GM18498 (cell line): ENCODE measurements at regions not wholly inside any gene's neighbourhood (a gene's known extent, or its start where the extent isn't known, plus 50 kb on each side); places are given as distances from the start of the nearest gene placed in this dataset.

Source experiments
- ATAC-seq: cut with Tn5 transposase; IDR thresholded peaks from one replicate; pipeline ENCODE4 v1.9.1; 2021; ENCODE audit warnings: mild to moderate bottlenecking, moderate library complexity; ENCODE audit not compliant: unreplicated experiment

DNA sequence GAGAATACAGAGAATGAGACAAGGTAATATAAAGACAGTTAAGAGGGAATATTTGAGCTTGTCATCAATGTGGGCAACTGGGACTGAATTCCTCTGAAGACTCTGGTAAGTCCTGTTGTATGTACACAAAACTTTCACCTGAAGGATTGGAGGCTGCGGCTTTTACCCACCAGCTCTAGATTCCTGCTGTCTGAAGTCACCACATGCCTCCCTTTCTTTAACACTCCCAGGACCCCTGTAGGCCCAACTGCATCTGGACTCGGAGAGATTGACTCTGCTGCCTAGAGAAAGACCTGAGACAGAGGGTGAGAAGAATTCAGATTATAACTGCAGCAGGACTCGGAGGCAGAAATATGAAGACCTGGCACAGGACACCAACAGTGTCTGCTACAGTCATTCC lies 1048.0 kb downstream of the PDHA2 start:
- no peak for ATAC-seq

DNA sequence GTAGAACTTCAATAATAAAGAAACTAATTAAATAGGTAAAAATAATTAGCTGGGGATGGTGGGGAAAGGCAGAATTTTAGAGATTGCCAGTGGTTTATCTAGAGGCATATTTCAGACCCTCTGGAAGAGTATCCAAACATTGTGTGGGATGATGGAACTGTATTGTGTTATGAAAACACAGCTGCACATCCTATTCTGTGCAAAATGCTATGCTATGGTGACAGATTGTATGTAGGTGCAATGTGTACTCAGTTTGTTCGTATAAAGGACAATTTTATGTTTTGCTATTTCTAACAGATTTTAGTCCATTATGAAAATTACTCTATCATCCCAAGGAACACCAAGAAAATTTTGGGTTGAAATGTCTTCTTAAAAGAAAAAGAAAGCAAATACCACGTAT lies 1054.7 kb downstream of the PDHA2 start:
- ATAC-seq = no peak

DNA sequence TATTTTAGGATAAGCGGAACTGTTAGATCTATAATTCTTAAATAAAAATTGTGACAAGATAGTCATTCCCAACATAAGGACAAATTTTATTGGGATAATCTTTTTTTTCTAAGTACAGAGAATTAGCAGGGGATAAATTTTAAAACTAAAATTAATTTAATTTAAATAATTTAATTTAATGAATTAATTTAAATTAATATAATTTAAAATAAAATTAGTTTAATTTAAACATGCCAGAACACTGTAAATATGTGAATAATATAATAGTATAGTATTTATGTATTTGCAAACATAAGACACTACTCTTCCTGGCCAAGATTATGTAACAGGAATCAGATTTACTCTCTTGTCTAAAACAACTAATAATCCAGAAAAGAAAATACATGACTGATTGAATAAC lies 1055.9 kb downstream of the PDHA2 start:
- no peak for ATAC-seq

DNA sequence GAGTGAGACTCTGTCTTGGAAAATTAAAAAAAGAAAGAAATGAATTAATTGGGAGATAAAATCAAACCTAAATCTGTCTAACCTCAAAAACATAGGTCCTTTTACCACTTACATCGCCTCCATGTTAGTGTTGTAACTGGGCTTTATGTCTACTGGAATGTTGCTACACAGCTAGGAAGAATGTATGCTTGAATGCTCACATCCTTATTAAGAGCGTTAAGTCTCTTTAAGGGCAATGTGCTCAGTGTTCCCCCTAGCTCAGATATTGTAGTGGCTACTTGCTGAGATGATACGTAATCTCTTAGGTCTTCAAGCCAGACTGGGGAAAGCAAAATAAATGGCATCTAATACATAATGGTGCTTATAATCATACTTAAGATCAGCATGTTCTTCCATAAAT lies 1072.8 kb downstream of the PDHA2 start:
- ATAC-seq = no peak

DNA sequence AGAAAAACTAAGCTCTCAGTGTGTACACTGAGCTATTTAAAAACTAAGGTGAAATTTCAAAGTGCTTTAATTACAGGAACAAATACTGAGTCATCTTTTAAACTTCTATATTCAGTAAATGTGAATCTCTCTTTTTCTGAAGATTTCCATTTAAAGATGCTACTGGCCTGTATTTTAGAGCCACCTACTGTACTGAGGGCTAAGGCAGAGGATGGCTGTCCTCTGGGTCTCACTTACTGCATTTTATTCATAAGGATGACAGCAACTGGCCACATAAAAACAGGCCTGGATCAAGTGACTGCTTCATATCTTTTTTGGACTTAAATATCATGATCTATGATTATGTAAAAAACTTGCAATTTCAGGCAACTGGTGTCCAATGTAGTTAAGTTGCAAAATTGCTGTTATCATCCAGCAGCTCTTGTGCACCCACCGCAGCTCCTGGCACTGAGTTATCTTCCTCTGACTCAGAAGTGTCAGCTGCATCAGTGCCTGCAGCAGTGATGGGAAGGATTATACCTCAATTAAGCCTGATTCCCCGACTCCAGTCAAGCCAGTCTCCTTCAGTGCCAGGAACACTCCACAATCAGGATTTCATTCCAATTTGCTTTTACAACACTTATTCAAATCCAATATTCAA lies 1073.7 kb downstream of the PDHA2 start:
- no peak for ATAC-seq

DNA sequence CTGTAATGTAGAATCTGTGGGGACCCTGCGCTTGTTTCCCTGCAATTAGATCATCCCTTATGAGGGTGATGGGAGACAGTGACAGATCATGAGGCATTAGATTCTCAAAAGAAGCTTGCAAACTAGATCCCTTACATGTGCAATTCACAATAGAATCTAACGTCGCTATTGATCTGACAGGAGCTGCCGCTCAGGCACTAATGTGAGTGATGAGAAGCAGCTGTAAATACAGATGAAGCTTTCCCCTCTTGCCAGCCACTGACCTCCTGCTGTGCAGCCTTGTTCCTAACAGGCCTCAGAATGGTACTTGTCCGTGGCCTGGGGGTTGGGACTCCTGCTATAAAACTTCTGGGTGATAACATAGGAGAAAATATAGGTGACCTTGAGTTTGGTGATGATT lies 1076.8 kb downstream of the PDHA2 start:
- no peak for ATAC-seq

DNA sequence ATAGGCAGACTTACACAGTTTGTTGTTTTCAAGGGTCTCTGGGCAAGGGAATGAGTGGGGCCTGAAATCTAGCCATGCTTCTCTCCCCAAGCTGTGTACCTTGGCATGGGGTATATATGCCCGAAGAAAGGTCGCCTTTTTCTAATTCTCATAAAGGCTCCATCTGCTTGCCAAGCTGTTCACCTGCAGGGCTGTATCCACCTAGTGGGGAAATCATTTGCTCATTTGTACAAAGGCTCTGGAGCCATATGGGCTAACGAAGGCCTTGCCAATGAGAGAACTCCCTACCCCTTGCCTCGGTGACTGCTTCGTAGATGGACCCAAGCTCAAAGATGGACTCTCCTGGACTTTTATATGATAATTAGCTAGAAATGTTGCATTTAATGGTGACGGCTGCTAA lies 1097.0 kb downstream of the PDHA2 start:
- ATAC-seq = no peak

DNA sequence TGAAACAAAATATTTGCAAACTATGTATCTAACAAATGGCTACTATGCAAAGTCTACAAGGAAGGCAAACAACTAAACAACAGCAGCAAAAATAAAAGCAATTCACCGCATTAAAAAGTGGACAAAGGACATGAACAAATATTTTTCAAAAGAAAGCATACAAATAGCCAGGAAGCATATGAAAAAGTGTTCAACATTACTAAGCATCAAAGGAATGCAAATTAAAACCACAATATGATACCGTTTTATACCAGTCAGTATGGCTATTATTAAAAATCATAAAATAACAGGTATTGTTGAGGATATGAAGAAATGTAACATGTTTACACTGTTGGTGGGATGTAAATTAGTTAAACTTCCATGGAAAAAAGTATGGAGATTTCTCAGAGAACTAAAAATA lies 1106.7 kb downstream of the PDHA2 start:
- ATAC-seq = no peak

DNA sequence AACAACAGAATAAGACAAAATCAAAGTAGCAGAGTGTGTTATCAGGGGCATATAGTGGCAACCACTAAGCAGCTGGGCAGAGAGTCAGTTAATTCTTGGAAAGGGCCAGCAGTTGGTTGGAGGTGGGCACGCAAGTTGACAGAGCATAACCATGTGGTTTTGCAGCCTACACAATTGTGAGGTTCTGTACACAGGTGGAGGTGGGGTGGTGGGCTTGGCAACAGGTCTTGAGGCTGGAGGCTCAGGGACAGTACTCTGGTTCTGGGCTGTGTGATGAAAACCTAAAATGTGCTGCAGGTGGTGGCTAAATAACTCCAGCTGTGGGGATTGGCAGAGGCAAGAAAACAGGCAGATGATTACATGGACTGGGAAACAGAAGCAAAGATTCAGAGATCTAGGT lies 1112.7 kb downstream of the PDHA2 start:
- ATAC-seq = no peak

DNA sequence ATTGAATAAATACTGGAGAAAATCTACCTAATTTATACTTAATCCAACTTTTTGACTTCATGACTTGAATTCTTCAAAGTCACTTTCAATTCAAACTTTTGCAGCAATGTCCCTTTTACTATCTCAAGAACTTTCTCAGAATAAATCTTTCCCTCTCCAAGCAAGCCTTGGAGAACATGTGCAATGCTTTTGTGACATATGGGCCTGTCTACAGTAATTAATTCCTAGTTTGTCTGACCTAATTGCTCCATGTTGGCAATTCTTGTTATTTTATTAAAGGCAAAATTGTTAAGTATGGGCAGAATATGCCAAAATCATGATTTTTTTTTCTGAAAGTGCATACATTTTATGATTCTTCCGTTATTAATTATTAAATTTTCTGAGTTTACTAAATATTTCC lies 1115.3 kb downstream of the PDHA2 start:
- no peak for ATAC-seq

DNA sequence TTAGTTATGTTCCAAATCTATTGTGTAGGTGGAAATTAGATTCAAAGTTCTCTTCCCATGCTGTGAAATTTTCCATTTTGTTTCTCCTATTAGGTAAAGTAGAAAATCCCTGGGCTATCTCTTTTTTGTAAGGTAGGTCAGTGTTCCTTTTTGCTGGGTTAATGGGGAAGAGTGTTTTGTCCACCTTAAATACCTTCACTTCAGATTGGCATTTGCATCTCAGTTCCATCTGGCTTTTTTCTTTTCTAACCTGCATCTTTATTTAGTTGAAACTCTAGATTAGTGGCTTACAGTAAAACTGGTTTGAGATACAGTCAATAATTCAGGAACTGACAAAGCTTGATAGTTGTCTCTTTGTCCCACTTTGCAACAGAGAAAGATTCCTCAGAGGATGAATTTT lies 1115.8 kb downstream of the PDHA2 start:
- ATAC-seq = no peak

DNA sequence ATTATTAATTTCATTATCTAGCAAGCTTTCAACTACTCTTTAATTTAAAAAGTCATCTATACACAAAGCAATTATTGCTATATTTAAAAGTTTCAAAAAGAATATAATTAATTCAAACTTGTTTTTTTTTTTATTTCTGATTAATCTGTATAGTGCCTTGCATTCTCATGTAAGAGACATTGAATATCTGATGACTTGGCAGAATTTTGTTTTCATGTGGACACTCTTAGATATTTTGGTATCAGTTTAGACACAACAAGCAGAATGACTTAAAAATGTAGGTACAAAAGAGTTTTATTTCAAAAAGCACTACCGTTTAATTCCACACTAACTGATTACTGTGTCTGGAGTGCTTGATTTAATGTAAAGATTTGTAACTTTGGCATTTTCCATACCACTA lies 1129.6 kb downstream of the PDHA2 start:
- no peak for ATAC-seq

DNA sequence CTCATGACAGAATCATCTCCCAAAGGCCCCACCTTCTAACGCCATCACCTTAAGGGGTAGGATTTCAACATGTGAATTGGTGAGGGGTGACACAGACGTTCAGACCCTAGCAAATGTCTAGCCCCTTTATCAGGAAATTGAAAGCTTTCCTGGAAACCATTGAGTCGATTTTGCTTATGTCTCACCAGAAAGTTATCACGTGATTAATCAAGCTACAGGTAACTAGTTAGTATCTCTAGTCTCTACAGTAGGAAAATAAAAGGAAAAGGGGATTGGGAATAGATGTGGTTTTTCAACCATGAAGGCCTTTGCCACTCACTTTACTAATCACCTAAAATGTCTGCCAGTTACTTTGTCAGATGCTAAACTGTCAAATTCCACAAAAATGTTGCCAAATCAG lies 1133.0 kb downstream of the PDHA2 start:
- ATAC-seq = no peak

DNA sequence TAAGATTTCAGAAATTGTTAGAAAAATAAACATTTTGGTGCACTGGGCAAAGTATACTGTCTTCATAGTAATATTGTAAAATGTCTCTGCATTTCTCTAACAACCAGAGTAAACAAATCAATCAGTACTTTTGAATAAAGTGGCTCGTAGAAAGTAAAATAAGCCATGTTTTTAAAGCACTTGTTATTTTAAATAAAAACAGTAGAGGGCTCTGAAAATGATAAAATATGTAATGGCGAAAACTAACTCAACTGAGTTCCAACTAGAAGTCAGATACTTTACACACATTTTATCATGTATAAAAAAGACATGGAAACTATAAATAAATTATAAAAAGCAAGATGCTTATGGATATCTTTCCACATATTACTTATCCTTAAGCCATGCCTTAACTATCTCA lies 1134.4 kb downstream of the PDHA2 start:
- no peak for ATAC-seq

DNA sequence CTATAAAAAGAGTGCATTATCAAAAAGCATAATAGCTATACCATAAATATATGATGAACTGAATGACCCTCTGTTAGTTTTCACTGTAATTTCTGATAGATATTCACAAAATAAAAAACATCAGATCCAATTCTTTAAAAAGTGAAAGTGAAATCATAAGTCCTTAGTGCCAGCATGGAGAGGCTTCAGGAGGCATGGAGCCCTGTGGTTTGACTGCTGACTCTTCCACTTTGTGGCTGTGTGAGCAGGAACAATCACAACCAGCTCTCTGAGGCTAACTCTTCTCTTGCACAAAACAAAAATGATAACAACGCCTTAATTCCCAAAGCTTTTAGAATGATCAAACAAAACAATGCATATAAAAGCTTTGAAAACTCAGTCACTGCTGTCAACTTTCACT lies 1143.9 kb downstream of the PDHA2 start:
- ATAC-seq = no peak

DNA sequence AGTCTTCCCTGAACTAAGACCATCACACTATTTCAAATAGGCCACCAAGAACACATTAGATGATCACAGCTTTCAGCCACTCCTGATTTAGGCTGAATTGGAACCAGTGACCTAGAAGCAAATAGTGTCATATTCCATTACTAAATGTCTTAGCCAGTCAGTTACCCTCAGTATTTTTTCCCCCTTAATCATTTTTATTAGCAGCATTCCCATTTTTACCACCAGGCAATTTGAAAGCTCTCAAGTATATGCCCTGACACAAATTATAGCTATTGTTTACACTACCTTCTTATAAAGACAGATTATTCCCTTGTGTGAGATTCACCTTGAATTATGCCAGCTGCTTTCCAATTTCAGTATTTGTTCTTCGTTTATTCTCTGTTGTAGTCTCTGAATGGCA lies 1146.9 kb downstream of the PDHA2 start:
- no peak for ATAC-seq

DNA sequence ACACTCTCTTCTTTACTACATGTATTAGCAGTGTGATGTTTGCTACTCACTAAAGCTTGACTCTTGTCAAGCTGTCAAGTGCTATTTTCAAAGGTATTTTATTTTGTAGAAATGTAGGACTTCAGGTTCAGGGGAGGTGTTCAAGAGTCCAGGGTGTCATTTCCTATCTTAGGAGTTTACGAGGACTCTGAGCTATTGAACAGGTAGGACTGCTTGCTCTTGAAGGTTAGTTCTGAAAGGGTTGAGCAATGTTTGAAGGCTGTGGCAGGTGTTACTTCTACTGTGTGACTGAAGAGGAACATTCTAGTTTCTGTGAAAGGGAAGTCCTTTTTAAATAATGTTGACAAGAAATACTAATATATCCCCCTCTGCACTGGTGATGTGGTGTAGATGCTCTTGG lies 1151.2 kb downstream of the PDHA2 start:
- no peak for ATAC-seq

DNA sequence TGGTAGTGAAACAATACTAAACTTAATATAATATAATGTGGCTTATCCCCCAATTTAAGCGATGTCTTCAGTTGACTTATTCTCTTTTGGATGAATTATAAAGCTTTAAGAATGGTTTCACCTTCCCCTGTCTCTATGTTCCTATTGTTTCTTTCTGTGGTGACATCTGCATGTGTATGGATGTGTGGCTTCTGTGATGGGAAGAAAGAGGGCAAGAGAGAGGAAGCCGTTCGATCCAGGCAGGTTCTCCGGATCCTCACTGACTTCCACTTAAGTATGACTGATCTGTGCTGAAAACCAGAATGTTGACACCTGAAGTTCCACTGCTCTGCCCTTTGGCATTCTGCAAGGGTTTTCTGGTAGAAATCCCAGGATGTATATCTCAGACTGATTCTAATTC lies 1150.8 kb downstream of the STPG2 start:
- no peak for ATAC-seq

DNA sequence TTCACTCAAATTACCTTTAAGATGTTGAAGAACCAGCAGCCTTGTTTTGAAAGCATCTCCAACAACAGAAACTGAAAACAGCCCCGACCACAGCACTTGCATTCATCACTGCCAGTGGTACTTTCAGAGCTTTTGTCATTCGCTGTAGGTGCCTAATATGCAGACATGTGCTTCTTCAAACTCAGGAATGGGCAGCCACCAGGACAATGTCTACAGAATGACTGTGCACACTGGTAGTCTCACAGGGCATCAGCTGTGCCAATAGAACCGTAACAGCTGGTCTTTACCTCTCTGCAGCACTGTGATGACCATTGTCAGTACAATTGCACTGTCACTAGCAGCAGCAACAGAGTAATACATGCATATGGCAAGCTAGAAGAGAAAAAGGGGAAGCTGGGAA lies 1149.7 kb downstream of the STPG2 start:
- no peak for ATAC-seq

DNA sequence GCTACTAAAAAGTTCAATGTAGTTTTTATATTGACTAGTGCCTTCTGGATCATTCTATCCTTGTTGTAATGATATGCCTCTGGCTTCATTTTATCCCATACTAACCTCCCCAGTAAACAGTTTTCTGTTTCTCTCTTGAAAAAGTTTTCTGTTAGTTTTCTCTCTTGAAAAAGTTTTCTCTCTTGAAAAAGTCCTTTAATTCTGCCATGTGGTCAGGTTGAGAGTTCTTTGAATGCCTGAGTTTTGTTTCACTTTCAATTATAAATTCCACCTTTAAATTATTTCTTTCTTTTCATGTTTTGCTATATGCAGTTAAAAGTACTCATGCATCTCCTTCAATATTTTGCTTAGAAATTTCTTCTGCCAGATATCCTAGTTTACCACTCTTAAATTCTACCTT lies 1139.6 kb downstream of the STPG2 start:
- ATAC-seq = no peak

DNA sequence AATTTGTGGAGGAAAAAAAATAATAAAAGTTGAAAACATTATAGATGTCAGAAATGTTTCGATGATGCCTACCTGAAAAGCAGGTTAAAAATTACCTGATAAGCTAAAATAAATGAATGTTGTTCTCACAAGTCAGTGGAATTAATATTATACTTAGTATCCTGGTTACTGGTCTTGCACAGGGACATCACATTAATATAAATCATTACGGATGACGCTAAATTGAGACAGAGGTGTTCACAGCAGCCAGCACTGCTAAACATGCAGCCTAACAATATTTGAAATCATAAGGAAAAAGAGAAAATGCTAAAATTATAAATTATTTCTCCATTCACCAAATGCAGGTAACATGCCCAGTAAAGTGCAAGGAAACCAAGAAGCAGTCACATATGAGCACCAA lies 1130.0 kb downstream of the STPG2 start:
- ATAC-seq = no peak

DNA sequence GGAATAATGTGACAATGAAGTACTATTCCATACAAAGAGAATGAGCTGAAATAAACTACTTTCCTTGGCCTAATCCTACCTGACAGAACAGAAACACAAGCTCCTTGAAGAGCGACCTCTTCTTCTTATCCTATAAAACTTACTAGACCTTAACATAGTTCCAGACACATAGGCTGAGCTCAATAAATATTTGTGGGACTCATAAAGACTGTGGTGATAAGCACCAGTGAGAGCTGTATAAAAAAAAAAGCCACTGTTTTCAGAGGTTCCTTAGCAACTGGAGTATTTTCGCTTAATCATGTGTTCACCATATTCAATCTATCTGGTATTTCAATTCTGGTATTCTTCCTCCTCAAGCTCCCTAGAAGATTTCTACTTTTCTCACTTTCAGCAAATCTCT lies 1129.6 kb downstream of the STPG2 start:
- ATAC-seq = no peak

DNA sequence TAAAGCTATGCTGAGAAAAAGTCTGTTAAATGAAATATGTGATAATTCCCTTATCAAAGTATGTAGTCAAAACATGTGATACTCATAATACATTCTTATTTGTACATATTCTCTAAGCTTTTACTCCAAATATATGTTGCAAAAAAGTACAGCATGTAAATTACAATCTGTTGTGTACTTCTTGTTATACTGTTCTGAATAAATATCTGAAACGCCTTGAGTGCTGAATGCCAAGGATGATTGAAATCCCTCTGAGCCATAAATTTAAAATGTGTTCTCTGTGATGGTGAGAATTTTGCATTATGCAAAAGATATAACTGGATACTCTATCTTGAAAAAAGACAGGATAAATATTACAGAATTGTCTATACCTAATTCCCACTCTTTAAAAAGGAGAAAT lies 1128.0 kb downstream of the STPG2 start:
- no peak for ATAC-seq
